ENCODE measurements at regions not wholly inside any gene's neighbourhood (a gene's known extent, or its start where the extent isn't known, plus 50 kb on each side); places are given as distances from the start of the nearest gene placed in this dataset.

- Histone ChIP-seq H3K36me3 (ENCODE audit: control insufficient read depth in 3 of 3, insufficient read depth in 2 of 3, low read depth in 1 of 3, low read length in 3 of 3) (no peaks in the 10 kb centered on the region), H3K9me3 (ENCODE audit: control insufficient read depth in 2 of 2, insufficient read depth in 1 of 2, low read depth in 1 of 2, low read length in 1 of 2) (no peaks in the 10 kb centered on the region), H3K4me1 (ENCODE audit: control insufficient read depth in 3 of 3, insufficient read depth in 2 of 3, low read depth in 1 of 3, low read length in 2 of 3) (no peaks in the 10 kb centered on the region), H3K27ac (ENCODE audit: low read depth in 1 of 3, low read length in 2 of 3) (no peak overlapping the region), H3K27me3 (ENCODE audit: control insufficient read depth in 3 of 3, insufficient read depth in 3 of 3, low read length in 3 of 3) (no peaks in the 10 kb centered on the region), H3K4me3 (ENCODE audit: low read depth in 1 of 3, low read length in 3 of 3) (no peak overlapping the region)
- FAIRE-seq (no peak), DNase-seq (no peak)
- 85 to 97% (median 91%) methylated on average over 5 of the region's 5 CpGs for WGBS, 3 donors
Observed at GRCh38 chr16:6913566-6913965, 419.1 kb upstream of the RBFOX1 start.

- Histone ChIP-seq H3K36me3 (ENCODE audit: control insufficient read depth in 3 of 3, insufficient read depth in 2 of 3, low read depth in 1 of 3, low read length in 3 of 3) (no peaks in the 10 kb centered on the region), H3K27ac (ENCODE audit: low read depth in 1 of 3, low read length in 2 of 3) (no peak overlapping the region), H3K4me3 (ENCODE audit: low read depth in 1 of 3, low read length in 3 of 3) (no peak overlapping the region), H3K27me3 (ENCODE audit: control insufficient read depth in 3 of 3, insufficient read depth in 3 of 3, low read length in 3 of 3) (no peaks in the 10 kb centered on the region), H3K9me3 (ENCODE audit: control insufficient read depth in 2 of 2, insufficient read depth in 1 of 2, low read depth in 1 of 2, low read length in 1 of 2) (no peaks in the 10 kb centered on the region), H3K4me1 (ENCODE audit: control insufficient read depth in 3 of 3, insufficient read depth in 2 of 3, low read depth in 1 of 3, low read length in 2 of 3) (no peaks in the 10 kb centered on the region)
- FAIRE-seq (no peak), DNase-seq (peak; percentile 2 to 79)
- 14 to 45% (median 27%) methylated on average over 5 of the region's 5 CpGs for WGBS, 3 donors
Observed at GRCh38 chr16:6910301-6910700, 422.3 kb upstream of the RBFOX1 start.

DNA sequence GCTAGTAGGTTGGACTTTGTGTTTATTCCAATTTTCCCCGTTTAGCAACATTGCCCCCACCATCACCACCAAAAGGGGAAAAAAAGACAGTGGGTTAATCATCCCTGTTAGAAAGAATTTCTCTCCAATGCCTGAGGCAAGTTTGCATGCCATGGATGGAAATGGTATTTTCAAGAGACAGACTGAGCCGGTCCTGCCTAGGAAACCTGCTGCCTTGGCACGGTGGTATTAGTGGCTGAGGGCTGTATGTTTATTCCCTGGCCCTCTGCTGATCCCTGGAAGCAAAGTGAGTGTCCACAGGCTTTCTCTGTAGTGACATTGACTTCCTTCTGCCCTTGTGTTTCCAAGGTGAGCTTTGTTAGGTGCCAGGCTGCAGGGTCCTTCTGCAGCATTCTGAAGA, 427.0 kb upstream of the RBFOX1 start:
- H3K4me1 ChIP-seq (ENCODE audit: control insufficient read depth in 3 of 3, insufficient read depth in 2 of 3, low read depth in 1 of 3, low read length in 2 of 3), result no peaks in the 10 kb centered on the region
- FAIRE-seq (no peak), DNase-seq (no peak)
- H3K4me3 ChIP-seq (ENCODE audit: low read depth in 1 of 3, low read length in 3 of 3), result no peak overlapping the region
- 58 to 71% (median 70%) methylated on average over 3 of the region's 3 CpGs for WGBS, 3 donors
- no peaks in the 10 kb centered on the region for H3K9me3 ChIP-seq (ENCODE audit: control insufficient read depth in 2 of 2, insufficient read depth in 1 of 2, low read depth in 1 of 2, low read length in 1 of 2)
- H3K27me3 ChIP-seq (ENCODE audit: control insufficient read depth in 3 of 3, insufficient read depth in 3 of 3, low read length in 3 of 3), result no peaks in the 10 kb centered on the region
- no peak overlapping the region for H3K27ac ChIP-seq (ENCODE audit: low read depth in 1 of 3, low read length in 2 of 3)
- H3K36me3 ChIP-seq (ENCODE audit: control insufficient read depth in 3 of 3, insufficient read depth in 2 of 3, low read depth in 1 of 3, low read length in 3 of 3), result no peaks in the 10 kb centered on the region

DNA sequence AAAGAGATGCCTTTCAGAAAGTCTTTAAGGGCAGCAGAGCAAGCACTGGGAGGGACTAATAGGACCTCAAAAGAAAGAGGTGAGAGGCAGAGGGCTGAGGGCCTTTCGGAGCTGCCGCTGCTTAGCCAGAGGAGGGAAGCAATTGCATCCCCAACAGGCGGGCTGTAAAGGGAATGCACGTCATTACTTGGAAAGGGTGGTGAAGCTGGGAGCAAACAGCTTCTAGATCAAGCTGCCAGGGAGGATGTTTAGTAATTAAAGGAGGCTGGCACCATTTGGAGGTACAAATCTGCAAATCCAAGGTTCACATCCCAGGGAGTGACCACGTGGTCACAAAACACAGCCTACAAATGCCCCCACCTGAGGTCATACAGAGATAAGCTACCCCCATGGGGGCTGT, 429.0 kb upstream of the RBFOX1 start:
- no peak for DNase-seq
- Histone ChIP-seq H3K4me3 (ENCODE audit: low read depth in 1 of 3, low read length in 3 of 3) (no peak overlapping the region), H3K4me1 (ENCODE audit: control insufficient read depth in 3 of 3, insufficient read depth in 2 of 3, low read depth in 1 of 3, low read length in 2 of 3) (no peaks in the 10 kb centered on the region), H3K9me3 (ENCODE audit: control insufficient read depth in 2 of 2, insufficient read depth in 1 of 2, low read depth in 1 of 2, low read length in 1 of 2) (no peaks in the 10 kb centered on the region), H3K36me3 (ENCODE audit: control insufficient read depth in 3 of 3, insufficient read depth in 2 of 3, low read depth in 1 of 3, low read length in 3 of 3) (no peaks in the 10 kb centered on the region), H3K27ac (ENCODE audit: low read depth in 1 of 3, low read length in 2 of 3) (no peak overlapping the region), H3K27me3 (ENCODE audit: control insufficient read depth in 3 of 3, insufficient read depth in 3 of 3, low read length in 3 of 3) (no peaks in the 10 kb centered on the region)
- FAIRE-seq, result no peak
- 57 to 68% (median 58%) methylated on average over 5 of the region's 5 CpGs for whole genome bisulfite sequencing, 3 donors

- Histone ChIP-seq H3K4me3 (ENCODE audit: low read depth in 1 of 3, low read length in 3 of 3) (no peak overlapping the region), H3K9me3 (ENCODE audit: control insufficient read depth in 2 of 2, insufficient read depth in 1 of 2, low read depth in 1 of 2, low read length in 1 of 2) (no peaks in the 10 kb centered on the region), H3K27ac (ENCODE audit: low read depth in 1 of 3, low read length in 2 of 3) (no peak overlapping the region), H3K27me3 (ENCODE audit: control insufficient read depth in 3 of 3, insufficient read depth in 3 of 3, low read length in 3 of 3) (no peaks in the 10 kb centered on the region), H3K36me3 (ENCODE audit: control insufficient read depth in 3 of 3, insufficient read depth in 2 of 3, low read depth in 1 of 3, low read length in 3 of 3) (no peaks in the 10 kb centered on the region), H3K4me1 (ENCODE audit: control insufficient read depth in 3 of 3, insufficient read depth in 2 of 3, low read depth in 1 of 3, low read length in 2 of 3) (no peaks in the 10 kb centered on the region)
- FAIRE-seq, result no peak
- DNase-seq, result no peak
- WGBS, 3 donors, result 83 to 90% (median 84%) methylated on average over 10 of the region's 10 CpGs
Observed at GRCh38 chr16:6898896-6899295, 433.7 kb upstream of the RBFOX1 start.

DNA sequence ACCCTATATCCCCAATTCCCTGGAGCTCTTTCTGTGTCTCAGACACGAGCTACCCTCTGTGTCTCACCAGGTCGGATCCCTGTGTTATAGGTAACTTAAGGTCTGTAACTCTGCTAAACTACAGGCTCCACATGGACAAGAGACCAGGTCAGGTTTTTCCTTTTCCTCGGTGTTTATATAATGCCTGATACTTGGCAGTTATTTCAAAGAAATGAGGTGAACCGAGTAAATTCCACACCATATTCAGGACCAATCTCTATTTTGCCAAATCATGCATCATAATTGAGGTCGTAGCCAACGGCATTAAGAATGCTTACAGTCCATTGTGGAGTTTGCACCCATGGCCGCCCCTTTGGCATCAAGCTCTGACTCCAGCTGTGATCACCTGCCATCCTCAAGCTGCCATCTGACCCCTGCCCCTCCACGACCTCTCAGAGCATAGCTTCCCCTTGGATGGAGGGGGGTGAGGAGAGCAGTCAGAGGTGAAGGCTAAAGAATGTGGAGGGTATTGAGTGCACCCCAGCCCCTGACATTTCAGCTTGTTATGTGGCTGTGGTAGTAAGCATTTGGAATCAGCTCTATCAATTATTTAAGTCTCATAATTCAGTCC, 434.7 kb upstream of the RBFOX1 start:
- no peak for DNase-seq
- Histone ChIP-seq H3K27ac (ENCODE audit: low read depth in 1 of 3, low read length in 2 of 3) (no peak overlapping the region), H3K27me3 (ENCODE audit: control insufficient read depth in 3 of 3, insufficient read depth in 3 of 3, low read length in 3 of 3) (no peaks in the 10 kb centered on the region), H3K36me3 (ENCODE audit: control insufficient read depth in 3 of 3, insufficient read depth in 2 of 3, low read depth in 1 of 3, low read length in 3 of 3) (no peaks in the 10 kb centered on the region), H3K4me3 (ENCODE audit: low read depth in 1 of 3, low read length in 3 of 3) (no peak overlapping the region), H3K9me3 (ENCODE audit: control insufficient read depth in 2 of 2, insufficient read depth in 1 of 2, low read depth in 1 of 2, low read length in 1 of 2) (no peaks in the 10 kb centered on the region), H3K4me1 (ENCODE audit: control insufficient read depth in 3 of 3, insufficient read depth in 2 of 3, low read depth in 1 of 3, low read length in 2 of 3) (no peaks in the 10 kb centered on the region)
- no peak for FAIRE-seq
- WGBS, 3 donors, result 52 to 65% (median 56%) methylated on average over 8 of the region's 8 CpGs

- Histone ChIP-seq H3K4me3 (ENCODE audit: low read depth in 1 of 3, low read length in 3 of 3) (no peak overlapping the region), H3K27ac (ENCODE audit: low read depth in 1 of 3, low read length in 2 of 3) (no peak overlapping the region), H3K9me3 (ENCODE audit: control insufficient read depth in 2 of 2, insufficient read depth in 1 of 2, low read depth in 1 of 2, low read length in 1 of 2) (no peaks in the 10 kb centered on the region), H3K36me3 (ENCODE audit: control insufficient read depth in 3 of 3, insufficient read depth in 2 of 3, low read depth in 1 of 3, low read length in 3 of 3) (no peaks in the 10 kb centered on the region), H3K27me3 (ENCODE audit: control insufficient read depth in 3 of 3, insufficient read depth in 3 of 3, low read length in 3 of 3) (no peaks in the 10 kb centered on the region), H3K4me1 (ENCODE audit: control insufficient read depth in 3 of 3, insufficient read depth in 2 of 3, low read depth in 1 of 3, low read length in 2 of 3) (no peaks in the 10 kb centered on the region)
- WGBS, 3 donors, result 37 to 59% (median 48%) methylated on average over 4 of the region's 4 CpGs
- DNase-seq (no peak), FAIRE-seq (no peak)
Observed at GRCh38 chr16:6892966-6893365, 439.7 kb upstream of the RBFOX1 start.

DNA sequence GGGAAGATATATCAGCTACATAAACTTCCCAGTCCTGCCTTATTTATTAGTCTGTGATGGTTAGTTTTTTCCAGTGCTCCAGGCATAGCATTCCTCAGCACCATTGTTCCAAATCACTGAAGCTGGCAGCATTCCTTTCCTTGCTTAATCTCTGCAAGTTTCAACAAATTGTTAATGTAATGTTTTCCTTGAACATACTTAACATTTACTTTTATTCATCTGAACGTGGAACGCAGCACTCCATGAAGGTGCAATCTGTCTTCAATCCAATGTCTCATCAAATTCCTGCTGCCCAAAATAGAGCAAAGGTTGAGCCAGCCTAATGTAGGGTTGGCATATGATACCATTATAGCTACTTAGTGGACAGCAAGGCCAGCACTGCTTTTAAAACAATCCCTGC, 441.1 kb upstream of the RBFOX1 start:
- FAIRE-seq, result no peak
- no peaks in the 10 kb centered on the region for H3K36me3 ChIP-seq (ENCODE audit: control insufficient read depth in 3 of 3, insufficient read depth in 2 of 3, low read depth in 1 of 3, low read length in 3 of 3)

DNA sequence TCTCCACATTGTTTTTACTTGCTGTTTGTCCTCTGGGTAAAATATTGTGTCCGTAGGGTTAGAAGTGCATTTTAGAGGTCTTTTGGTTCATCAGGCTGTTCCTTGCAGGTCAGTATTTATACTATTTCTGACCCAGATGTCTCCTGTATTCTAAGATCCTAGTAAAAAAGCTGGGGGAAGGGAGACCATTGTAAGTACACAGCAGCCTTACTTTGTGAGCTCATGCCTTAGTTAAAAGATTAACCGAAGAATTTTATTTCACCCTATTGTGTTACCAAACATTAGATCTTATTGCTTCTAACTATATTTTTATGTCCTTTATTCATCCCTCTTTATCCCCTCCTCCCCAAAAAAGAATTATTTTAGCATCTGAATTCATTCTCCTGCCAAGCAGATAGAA, 444.1 kb upstream of the RBFOX1 start:
- no peak overlapping the region for H3K4me3 ChIP-seq (ENCODE audit: low read depth in 1 of 3, low read length in 3 of 3)
- no peaks in the 10 kb centered on the region for H3K4me1 ChIP-seq (ENCODE audit: control insufficient read depth in 3 of 3, insufficient read depth in 2 of 3, low read depth in 1 of 3, low read length in 2 of 3)
- H3K9me3 ChIP-seq (ENCODE audit: control insufficient read depth in 2 of 2, insufficient read depth in 1 of 2, low read depth in 1 of 2, low read length in 1 of 2), result no peaks in the 10 kb centered on the region
- WGBS, 3 donors, result 29 to 55% (median 40%) methylated on average over 2 of the region's 2 CpGs
- FAIRE-seq (no peak), DNase-seq (no peak)
- H3K27ac ChIP-seq (ENCODE audit: low read depth in 1 of 3, low read length in 2 of 3), result no peak overlapping the region
- no peaks in the 10 kb centered on the region for H3K36me3 ChIP-seq (ENCODE audit: control insufficient read depth in 3 of 3, insufficient read depth in 2 of 3, low read depth in 1 of 3, low read length in 3 of 3)
- no peaks in the 10 kb centered on the region for H3K27me3 ChIP-seq (ENCODE audit: control insufficient read depth in 3 of 3, insufficient read depth in 3 of 3, low read length in 3 of 3)

More for the DNA sequence above, 441.1 kb upstream of the RBFOX1 start:
- Histone ChIP-seq H3K9me3 (ENCODE audit: control insufficient read depth in 2 of 2, insufficient read depth in 1 of 2, low read depth in 1 of 2, low read length in 1 of 2) (no peaks in the 10 kb centered on the region), H3K27ac (ENCODE audit: low read depth in 1 of 3, low read length in 2 of 3) (no peak overlapping the region), H3K4me3 (ENCODE audit: low read depth in 1 of 3, low read length in 3 of 3) (no peak overlapping the region), H3K4me1 (ENCODE audit: control insufficient read depth in 3 of 3, insufficient read depth in 2 of 3, low read depth in 1 of 3, low read length in 2 of 3) (no peaks in the 10 kb centered on the region), H3K27me3 (ENCODE audit: control insufficient read depth in 3 of 3, insufficient read depth in 3 of 3, low read length in 3 of 3) (no peaks in the 10 kb centered on the region)
- DNase-seq, result no peak
- 58 to 61% (median 59%) methylated on average over 2 of the region's 2 CpGs for WGBS, 3 donors

Data from small intestine (tissue), 7 donors.